Suprapubic skin (tissue), 3 donors: ENCODE measurements at regions not wholly inside any gene's neighbourhood (a gene's known extent, or its start where the extent isn't known, plus 50 kb on each side); places are given as distances from the start of the nearest gene placed in this dataset.

Source experiments
- EP300 ChIP-seq: sonication (generic); formaldehyde crosslinking; IDR thresholded peaks from one replicate; pipeline ENCODE4 v1.6.1; 2017; ENCODE audit warnings: antibody characterized with exemption
- POLR2A ChIP-seq, 2 donors: fragments of 450-650 bp; IDR thresholded peaks; one replicate each; pipeline ENCODE4 v1.6.1; 2017; ENCODE audit warnings: antibody characterized with exemption in 2 of 2, mild to moderate bottlenecking in 2 of 2, moderate library complexity in 2 of 2
- TF ChIP-seq, protein P1 (sequence below), 2 donors: fragments of 200-600 bp in 1 of 2; fragments of 450-650 bp in 1 of 2; sonication (generic) in 1 of 2; IDR thresholded peaks; one replicate each; pipeline ENCODE4 v1.5.1; 2016 to 2019; ENCODE audit warnings: antibody characterized with exemption in 2 of 2, mild to moderate bottlenecking in 1 of 2, moderate library complexity in 1 of 2

DNA sequence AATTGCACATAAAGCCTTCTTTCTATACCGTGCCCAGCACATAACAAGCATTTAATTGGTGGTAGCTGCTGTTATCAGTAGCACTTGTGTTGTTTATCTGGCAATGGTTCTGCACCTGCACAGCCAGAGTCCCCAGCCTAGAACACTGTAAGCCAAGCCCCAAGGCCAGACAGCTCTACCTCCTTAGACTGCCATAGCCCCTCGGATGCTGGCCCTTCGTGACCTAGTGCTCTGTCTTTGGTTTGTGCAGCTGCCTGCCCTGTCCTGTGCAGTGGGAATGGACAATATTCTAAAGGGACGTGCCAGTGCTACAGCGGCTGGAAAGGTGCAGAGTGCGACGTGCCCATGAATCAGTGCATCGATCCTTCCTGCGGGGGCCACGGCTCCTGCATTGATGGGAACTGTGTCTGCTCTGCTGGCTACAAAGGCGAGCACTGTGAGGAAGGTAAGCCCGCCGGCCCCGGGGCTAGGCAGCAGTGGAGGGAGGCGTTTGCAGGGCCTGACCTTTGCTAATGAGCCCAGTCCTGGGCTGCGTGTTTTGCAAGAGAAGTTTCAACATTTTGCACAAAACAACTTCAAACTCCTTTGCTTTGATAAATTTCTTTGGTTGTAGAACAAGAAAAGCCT is 173.3 kb upstream of the WWC1 start:
- TF ChIP-seq EP300 (no peak), POLR2A (IDR thresholded peaks at IDR 0.05) (no peak)
- TF ChIP-seq, protein P1, sequence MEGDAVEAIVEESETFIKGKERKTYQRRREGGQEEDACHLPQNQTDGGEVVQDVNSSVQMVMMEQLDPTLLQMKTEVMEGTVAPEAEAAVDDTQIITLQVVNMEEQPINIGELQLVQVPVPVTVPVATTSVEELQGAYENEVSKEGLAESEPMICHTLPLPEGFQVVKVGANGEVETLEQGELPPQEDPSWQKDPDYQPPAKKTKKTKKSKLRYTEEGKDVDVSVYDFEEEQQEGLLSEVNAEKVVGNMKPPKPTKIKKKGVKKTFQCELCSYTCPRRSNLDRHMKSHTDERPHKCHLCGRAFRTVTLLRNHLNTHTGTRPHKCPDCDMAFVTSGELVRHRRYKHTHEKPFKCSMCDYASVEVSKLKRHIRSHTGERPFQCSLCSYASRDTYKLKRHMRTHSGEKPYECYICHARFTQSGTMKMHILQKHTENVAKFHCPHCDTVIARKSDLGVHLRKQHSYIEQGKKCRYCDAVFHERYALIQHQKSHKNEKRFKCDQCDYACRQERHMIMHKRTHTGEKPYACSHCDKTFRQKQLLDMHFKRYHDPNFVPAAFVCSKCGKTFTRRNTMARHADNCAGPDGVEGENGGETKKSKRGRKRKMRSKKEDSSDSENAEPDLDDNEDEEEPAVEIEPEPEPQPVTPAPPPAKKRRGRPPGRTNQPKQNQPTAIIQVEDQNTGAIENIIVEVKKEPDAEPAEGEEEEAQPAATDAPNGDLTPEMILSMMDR (IDR thresholded peaks at IDR 0.05) = no peak
